Heart left ventricle (tissue), 16 donors: ENCODE measurements at regions not wholly inside any gene's neighbourhood (a gene's known extent, or its start where the extent isn't known, plus 50 kb on each side); places are given as distances from the start of the nearest gene placed in this dataset.
"Not testable (repeated sequence)": the region's sequence is repeated elsewhere in the genome, so short reads cannot be mapped to it uniquely, and the experiment has no call there.

Experiments
- ATAC-seq, 4 donors: fragments of 200-7000 bp; cut with Tn5 transposase; one replicate each; pipeline ENCODE4 v1.9.1; 2020 to 2022; ENCODE audit warnings: moderate library complexity in 4 of 4, mild to moderate bottlenecking in 3 of 4, moderate number of reproducible peaks in 1 of 4
- DNase-seq, 5 donors: peaks; one replicate each; pipeline ENCODE4 v3.0.0-alpha.2; 2020
- H3K27ac ChIP-seq, 12 donors: fragments of 200-600 bp; sonication (generic) in 4 of 12; one replicate each; pipeline versions ENCODE4 v1.5.0 to v1.8.0; 2016 to 2022; ENCODE audit warnings: mild to moderate bottlenecking in 2 of 12
- H3K27me3 ChIP-seq, 9 donors: fragments of 200-600 bp; sonication (generic) in 2 of 9; one replicate each; pipeline versions ENCODE4 v1.5.1 to v1.8.0; 2016 to 2022; ENCODE audit warnings: mild to moderate bottlenecking in 3 of 9
- H3K36me3 ChIP-seq, 9 donors: fragments of 200-600 bp; sonication (generic) in 2 of 9; one replicate each; pipeline versions ENCODE4 v1.5.0 to v1.8.0; 2018 to 2022; ENCODE audit warnings: mild to moderate bottlenecking in 2 of 9
- H3K4me1 ChIP-seq, 12 donors: fragments of 200-600 bp; sonication (generic) in 4 of 12; one replicate each; pipeline versions ENCODE4 v1.5.0 to v1.8.0; 2016 to 2022; ENCODE audit warnings: mild to moderate bottlenecking in 3 of 12
- H3K4me3 ChIP-seq, 12 donors: fragments of 200-600 bp; sonication (generic) in 4 of 12; one replicate each; pipeline versions ENCODE4 v1.5.0 to v1.8.0; 2017 to 2022; ENCODE audit warnings: mild to moderate bottlenecking in 9 of 12, moderate library complexity in 4 of 12
- H3K9me3 ChIP-seq, 12 donors: fragments of 200-600 bp; sonication (generic) in 4 of 12; one replicate each; pipeline versions ENCODE4 v1.5.0 to v1.8.0; 2016 to 2022; ENCODE audit warnings: mild to moderate bottlenecking in 1 of 12
- CTCF ChIP-seq, 12 donors: fragments of 200-600 bp; sonication (generic) in 4 of 12; IDR thresholded peaks; one replicate each; pipeline versions ENCODE4 v1.5.0 to v1.8.0; 2018 to 2022; ENCODE audit warnings: antibody characterized with exemption in 12 of 12, mild to moderate bottlenecking in 5 of 12
- POLR2A ChIP-seq, 2 donors: fragments of 450-650 bp; IDR thresholded peaks; one replicate each; pipeline ENCODE4 v1.6.1; 2017; ENCODE audit warnings: antibody characterized with exemption in 2 of 2, mild to moderate bottlenecking in 2 of 2, moderate library complexity in 2 of 2
- WGBS, 4 donors: extraction: QIAGEN DNeasy Blood & Tissue Kit in 2 of 4; methylation state at CpG; one replicate each; pipeline versions ENCODE4 v1.1.5 to v1.1.7; 2013 to 2018; 5-methylcytosine and 5-hydroxymethylcytosine counted together
- intact Hi-C, 10 donors: fragments of 100-400 bp; cut with DNase I; formaldehyde crosslinking; loops; one replicate each; pipeline versions ENCODE4 v1.11.1 to v1.14.2; 2022
- donor health status: ischemic (EF 13 %, LVEDD 7.1; RV severe dilation, severe dysfunction).
- donor health status: healthy with polysubstance abuse.
- donor health status: DM: no; HTN: yes; CAD: no.
- donor health status: DM: no; HTN: no; CAD: no.
- donor health status: ischemic (EF 25% LVEDD 6.9; RV normal size, moderate dysfunction).
- donor health status: ischemic (EF 25% LVEDD 5.7; RV mildly dilated, moderate dysfunction).
- donor health status: healthy.
- donor health status: DM: yes; HTN: yes; CAD: no.
- donor health status: ischemic (EF 35%, LVEDD 5.7; RV mildly dilated, moderate dysfunction).
- donor health status: nonischemic (EF 11% LVEDD 7.7; RV severe dilation, severe dysfunction).
- donor health status: DM: yes; HTN: yes; CAD: no.
- donor health status: PGD.
- donor health status: ischemic (EF 29% LVEDD 5.4; RV normal size, mild dysfunction).
- donor health status: nonischemic (EF 23%, LVEDD 6.1; RV moderate dilation, normal function).

DNA sequence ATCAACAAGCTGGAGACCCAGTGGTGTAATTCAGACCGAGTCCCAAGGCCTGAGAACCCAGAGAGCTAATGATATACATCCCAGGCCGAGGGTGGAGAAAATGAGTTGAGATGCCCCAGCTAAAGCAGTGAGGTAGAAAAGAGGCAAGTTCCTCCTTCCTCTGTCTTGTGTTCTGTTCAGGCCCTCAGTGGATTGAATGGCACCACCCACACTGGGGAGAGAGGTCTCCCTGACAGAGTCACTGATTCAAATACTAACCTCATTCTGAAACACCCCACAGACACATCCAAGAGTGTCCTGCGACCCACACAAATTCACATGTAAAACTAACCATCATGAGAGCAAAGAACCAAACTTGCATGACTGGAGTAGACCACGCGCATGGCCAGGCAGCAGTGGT, 215.3 kb downstream of the ANAPC1 start:
- Histone ChIP-seq H3K27ac (no peak overlapping the region), H3K27me3 (no peaks in the 10 kb centered on the region), H3K4me3 (no peak overlapping the region), H3K9me3 (no peaks in the 10 kb centered on the region), H3K4me1 (peaks cover 0 to 22% (median 0%) of the 10 kb centered on the region in 12 donors), H3K36me3 (no peaks in the 10 kb centered on the region)
- TF ChIP-seq POLR2A (IDR thresholded peaks at IDR 0.05) (no peak), CTCF (IDR thresholded peaks at IDR 0.05) (no peak)
- DNase-seq = no peak
- 92 to 96% (median 95%) methylated on average over 5 of the region's 5 CpGs for WGBS, 4 donors
- intact Hi-C loops = loop anchor here in 9 of 10 donors (5.0 to 10.0 kb wide), 4 partner anchors 551 to 856 kb away; no protein-coding TSS in a partner anchor
- ATAC-seq = no peak

GRCh38 chr2:111669928-111670695, 213.9 kb downstream of the ANAPC1 start:
- ATAC-seq = no peak
- no peak for TF ChIP-seq POLR2A (IDR thresholded peaks at IDR 0.05)
- no peak for TF ChIP-seq CTCF (IDR thresholded peaks at IDR 0.05)
- H3K4me1 ChIP-seq = peaks cover 0 to 29% (median 0%) of the 10 kb centered on the region in 12 donors
- 91 to 96% (median 93%) methylated on average over 10 to 11 of the region's 11 CpGs for WGBS, 4 donors
- no peak overlapping the region for H3K27ac ChIP-seq
- no peaks in the 10 kb centered on the region for H3K36me3 ChIP-seq
- intact Hi-C loops = loop anchor here in 9 of 10 donors (5.0 to 10.0 kb wide), 4 partner anchors 553 to 858 kb away; no protein-coding TSS in a partner anchor
- H3K9me3 ChIP-seq = no peaks in the 10 kb centered on the region
- H3K27me3 ChIP-seq = no peaks in the 10 kb centered on the region
- no peak for DNase-seq
- no peak overlapping the region for H3K4me3 ChIP-seq

GRCh38 chr2:111670776-111671175, 213.2 kb downstream of the ANAPC1 start:
- intact Hi-C loops = no loop called here
- no peak for ATAC-seq
- WGBS, 4 donors = 83 to 90% (median 86%) methylated on average over 6 of the region's 6 CpGs
- Histone ChIP-seq H3K4me1 (peaks cover 0 to 35% (median 0%) of the 10 kb centered on the region in 12 donors), H3K36me3 (no peaks in the 10 kb centered on the region), H3K4me3 (no peak overlapping the region), H3K27ac (peak overlapping the region in 1 of 12 donors; percentile 69), H3K9me3 (no peaks in the 10 kb centered on the region), H3K27me3 (no peaks in the 10 kb centered on the region)
- TF ChIP-seq CTCF (IDR thresholded peaks at IDR 0.05) = no peak
- DNase-seq = no peak

DNA sequence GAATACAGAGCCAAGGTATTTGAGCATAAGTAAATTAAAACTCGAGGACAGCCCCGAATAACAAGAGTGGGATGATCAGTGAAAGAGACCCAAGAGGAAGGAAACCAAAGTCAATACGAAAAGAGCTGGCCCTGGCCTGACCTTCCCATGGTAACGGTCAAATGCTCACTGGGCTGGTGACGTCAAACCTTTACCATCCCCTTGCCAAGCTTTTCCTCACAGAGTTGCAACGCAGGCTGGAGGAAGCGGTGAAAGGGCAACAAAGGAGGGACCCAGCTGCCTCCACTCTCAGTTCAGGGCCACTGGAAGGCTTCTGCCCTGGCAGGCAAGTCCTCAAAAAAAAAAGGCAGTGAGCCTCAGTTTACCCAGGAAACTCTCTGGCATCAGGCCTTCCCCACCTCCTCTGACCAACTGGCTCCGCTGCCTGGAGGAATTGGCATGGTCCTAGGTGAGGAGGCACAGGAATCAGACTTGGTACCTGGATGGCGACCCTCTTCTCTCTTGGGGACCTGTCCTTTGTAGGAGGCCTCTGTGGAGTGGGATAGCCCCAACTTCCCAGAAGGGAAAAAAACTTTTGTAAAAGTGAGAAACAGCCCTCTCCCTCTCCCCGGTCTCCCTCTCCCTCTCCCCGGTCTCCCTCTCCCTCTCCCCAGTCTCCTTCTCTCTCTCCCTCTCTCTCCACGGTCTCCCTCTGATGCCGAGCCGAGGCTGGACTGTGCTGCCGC, 212.4 kb downstream of the ANAPC1 start:
- intact Hi-C loops = no loop called here

DNA sequence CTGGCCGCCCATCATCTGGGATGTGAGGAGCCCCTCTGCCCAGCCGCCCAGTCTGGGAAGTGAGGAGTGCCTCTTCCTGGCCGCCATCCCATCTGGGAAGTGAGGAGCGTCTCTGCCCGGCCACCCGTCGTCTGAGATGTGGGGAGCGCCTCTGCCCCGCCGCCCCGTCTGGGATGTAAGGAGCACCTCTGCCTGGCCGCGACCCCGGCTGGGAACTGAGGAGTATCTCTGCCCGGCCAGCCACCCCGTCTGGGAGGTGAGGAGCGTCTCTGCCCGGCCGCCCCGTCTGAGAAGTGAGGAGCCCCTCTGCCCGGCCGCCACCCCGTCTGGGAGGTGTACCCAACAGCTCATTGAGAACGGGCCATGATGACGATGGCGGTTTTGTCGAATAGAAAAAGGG, 211.4 kb downstream of the ANAPC1 start:
- H3K4me3 ChIP-seq, H3K27ac ChIP-seq, H3K36me3 ChIP-seq, ATAC-seq, H3K27me3 ChIP-seq, intact Hi-C loops, H3K9me3 ChIP-seq: not testable (repeated sequence)
- peak in 1 of 5 donors; percentile 8 for DNase-seq
- WGBS, 4 donors = 97 to 99% (median 98%) methylated on average over 12 to 25 of the region's 27 CpGs
- H3K4me1 ChIP-seq = peaks cover 0 to 52% (median 0%) of the 10 kb centered on the region in 12 donors

More for the DNA sequence above, 212.4 kb downstream of the ANAPC1 start:
- no peak overlapping the region for H3K4me3 ChIP-seq
- H3K9me3 ChIP-seq = no peaks in the 10 kb centered on the region
- DNase-seq (peak in 4 of 5 donors; percentile 34 to 54 (median 52)), ATAC-seq (peak; percentile 52 to 66 (median 59))
- H3K27ac ChIP-seq = peak overlapping the region in 1 of 12 donors; percentile 83
- peaks cover 0 to 44% (median 0%) of the 10 kb centered on the region in 12 donors for H3K4me1 ChIP-seq
- H3K36me3 ChIP-seq = no peaks in the 10 kb centered on the region
- H3K27me3 ChIP-seq = no peaks in the 10 kb centered on the region
- WGBS, 4 donors = 78 to 86% (median 80%) methylated on average over 15 of the region's 15 CpGs
- TF ChIP-seq POLR2A (IDR thresholded peaks at IDR 0.05) (no peak), CTCF (IDR thresholded peaks at IDR 0.05) (no peak)
